SIG-M5 treated with dmso at 0.1 percent for 504 hours (cell line): ENCODE measurements at regions not wholly inside any gene's neighbourhood (a gene's known extent, or its start where the extent isn't known, plus 50 kb on each side); places are given as distances from the start of the nearest gene placed in this dataset.

Source experiments
- DNase-seq: peaks from one replicate; lab custom pipeline; 2025; ENCODE audit not compliant: unreplicated experiment; lab: John Stamatoyannopoulos, UW

DNA sequence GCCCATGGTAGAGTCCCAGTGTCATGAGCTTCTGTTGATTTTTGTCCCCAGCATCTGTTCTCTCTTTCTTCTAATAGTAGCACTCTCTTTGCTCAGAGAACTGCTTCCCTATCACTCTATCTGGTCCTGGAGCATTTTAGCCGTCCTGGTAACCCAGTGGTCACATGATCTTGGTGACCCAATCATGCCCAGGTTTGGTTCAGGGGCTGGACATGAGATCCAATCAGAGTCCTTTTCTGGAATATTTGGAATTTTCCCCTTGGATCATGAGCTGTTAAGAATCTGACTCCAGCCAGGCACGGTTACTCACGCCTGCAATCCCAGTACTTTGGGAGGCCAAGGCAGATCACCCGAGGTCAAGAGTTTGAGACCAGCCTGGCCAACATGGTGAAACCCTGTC lies 197.0 kb downstream of the RAB11FIP4 start:
- no peak for DNase-seq

DNA sequence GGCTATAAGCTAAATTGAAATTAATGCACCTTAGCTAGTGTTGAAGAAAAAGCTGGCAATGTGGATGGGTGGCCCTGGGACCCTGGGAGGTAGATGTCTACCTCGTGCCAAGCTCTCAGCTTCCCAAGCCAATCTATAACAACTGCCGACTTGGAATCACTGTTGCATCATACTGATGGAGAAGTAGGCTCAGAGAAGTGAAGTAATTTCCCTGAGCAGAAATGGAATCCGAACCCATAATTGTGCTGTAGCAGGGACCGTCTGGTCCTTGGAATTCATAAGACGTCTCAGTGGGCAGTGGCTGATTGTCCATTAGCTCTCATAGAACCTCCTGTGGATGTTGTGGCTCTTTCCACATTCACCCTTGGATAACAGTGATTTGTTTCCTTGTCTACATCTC lies 196.6 kb downstream of the RAB11FIP4 start:
- DNase-seq, result no peak
